ENCODE measurements at regions not wholly inside any gene's neighbourhood (a gene's known extent, or its start where the extent isn't known, plus 50 kb on each side); places are given as distances from the start of the nearest gene placed in this dataset.

DNA sequence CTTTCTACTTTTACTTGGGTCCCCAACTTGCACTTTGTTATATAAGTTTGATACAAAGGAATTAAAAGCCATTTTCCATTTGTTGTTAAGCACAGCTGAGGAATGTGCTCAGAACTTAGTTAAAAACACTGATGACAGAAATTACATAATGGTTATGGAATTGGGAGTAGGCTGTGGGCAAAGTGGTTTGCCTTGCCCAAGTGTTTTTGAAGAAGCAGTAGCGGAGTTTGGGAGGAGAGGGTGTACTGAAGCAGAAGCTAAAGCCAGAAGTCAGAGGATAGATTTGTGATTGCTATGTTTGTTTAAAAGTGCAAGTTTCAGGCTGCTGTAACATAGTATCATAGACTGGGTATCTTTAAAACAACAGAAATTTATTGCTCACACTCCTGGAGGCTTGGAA is 391.8 kb downstream of the DUSP10 start:
- TF ChIP-seq CTCF (IDR thresholded peaks at IDR 0.05 in 8 of 11, conservative IDR thresholded peaks at IDR 0.05 in 3 of 11) (no peak), POLR2AphosphoS5 (IDR thresholded peaks at IDR 0.05) (no peak)

Data from spleen (tissue), 7 donors.